ENCODE measurements at regions not wholly inside any gene's neighbourhood (a gene's known extent, or its start where the extent isn't known, plus 50 kb on each side); places are given as distances from the start of the nearest gene placed in this dataset.
"Not testable (repeated sequence)": the region's sequence is repeated elsewhere in the genome, so short reads cannot be mapped to it uniquely, and the experiment has no call there.

DNA sequence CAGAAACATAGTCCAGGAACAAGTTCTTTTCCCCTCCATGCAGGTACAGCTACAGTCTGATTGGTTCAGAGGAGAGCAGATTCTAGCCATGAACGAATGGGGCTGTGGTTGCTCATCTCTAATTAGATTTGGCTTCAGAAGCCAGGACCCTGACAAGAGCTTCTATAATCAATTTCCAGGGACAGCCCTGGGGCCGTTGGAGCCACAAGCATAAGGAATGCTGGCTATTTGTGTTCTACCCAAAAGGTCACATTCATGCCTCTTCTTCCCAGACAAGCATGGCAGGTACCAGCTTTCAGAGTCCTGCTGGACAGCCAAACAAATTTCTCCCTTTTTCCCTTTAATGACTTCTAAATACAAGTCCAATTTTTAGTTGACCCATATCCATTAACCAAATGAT, 215.5 kb upstream of the LRTM1 start:
- Histone ChIP-seq H3K9me3 (no peaks in the 10 kb centered on the region), H3K4me3 (no peak overlapping the region), H3K4me1 (no peaks in the 10 kb centered on the region), H3K27me3 (no peaks in the 10 kb centered on the region), H3K36me3 (no peaks in the 10 kb centered on the region), H3K27ac (no peak overlapping the region)
- in situ Hi-C loops (cut with MboI; ENCODE audit: low pct_ligation_motif_present in 1 of 4, low pct_unique_long_range_greater_than_20kb in 1 of 4, low sequenced_read_pairs in 3 of 4) = no loop called here
- WGBS, 2 donors (ENCODE audit: low coverage in 1 of 2) = 57% methylated on average over 2 of the region's 2 CpGs; no CpG with 5 or more reads in 1 of the 2 donors
- DNase-seq = no peak
- intact Hi-C loops (cut with DNase I; ENCODE audit: low total_unique reads) = no loop called here
- TF ChIP-seq, protein P1, sequence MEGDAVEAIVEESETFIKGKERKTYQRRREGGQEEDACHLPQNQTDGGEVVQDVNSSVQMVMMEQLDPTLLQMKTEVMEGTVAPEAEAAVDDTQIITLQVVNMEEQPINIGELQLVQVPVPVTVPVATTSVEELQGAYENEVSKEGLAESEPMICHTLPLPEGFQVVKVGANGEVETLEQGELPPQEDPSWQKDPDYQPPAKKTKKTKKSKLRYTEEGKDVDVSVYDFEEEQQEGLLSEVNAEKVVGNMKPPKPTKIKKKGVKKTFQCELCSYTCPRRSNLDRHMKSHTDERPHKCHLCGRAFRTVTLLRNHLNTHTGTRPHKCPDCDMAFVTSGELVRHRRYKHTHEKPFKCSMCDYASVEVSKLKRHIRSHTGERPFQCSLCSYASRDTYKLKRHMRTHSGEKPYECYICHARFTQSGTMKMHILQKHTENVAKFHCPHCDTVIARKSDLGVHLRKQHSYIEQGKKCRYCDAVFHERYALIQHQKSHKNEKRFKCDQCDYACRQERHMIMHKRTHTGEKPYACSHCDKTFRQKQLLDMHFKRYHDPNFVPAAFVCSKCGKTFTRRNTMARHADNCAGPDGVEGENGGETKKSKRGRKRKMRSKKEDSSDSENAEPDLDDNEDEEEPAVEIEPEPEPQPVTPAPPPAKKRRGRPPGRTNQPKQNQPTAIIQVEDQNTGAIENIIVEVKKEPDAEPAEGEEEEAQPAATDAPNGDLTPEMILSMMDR (IDR thresholded peaks at IDR 0.05) = no peak
- TF ChIP-seq POLR2A (IDR thresholded peaks at IDR 0.05) = no peak
- no peak for TF ChIP-seq EP300 (IDR thresholded peaks at IDR 0.05; ENCODE audit: low read depth)
- TF ChIP-seq POLR2AphosphoS5 (IDR thresholded peaks at IDR 0.05) = no peak

DNA sequence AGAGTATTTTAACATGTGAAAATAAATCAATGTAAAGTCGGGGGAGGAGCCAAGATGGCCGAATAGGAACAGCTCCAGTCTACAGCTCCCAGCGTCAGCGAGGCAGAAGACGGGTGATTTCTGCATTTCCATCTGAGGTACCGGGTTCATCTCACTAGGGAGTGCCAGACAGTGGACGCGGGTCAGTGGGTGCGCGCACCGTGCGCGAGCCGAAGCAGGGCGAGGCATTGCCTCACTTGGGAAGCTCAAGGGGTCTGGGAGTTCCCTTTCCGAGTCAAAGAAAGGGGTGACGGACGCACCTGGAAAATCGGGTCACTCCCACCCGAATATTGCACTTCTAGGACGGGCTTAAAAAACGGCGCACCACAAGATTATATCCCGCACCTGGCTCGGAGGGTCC, 208.4 kb upstream of the LRTM1 start:
- intact Hi-C loops (cut with DNase I; ENCODE audit: low total_unique reads); H3K27me3 ChIP-seq; DNase-seq; H3K36me3 ChIP-seq; H3K4me1 ChIP-seq; H3K27ac ChIP-seq; in situ Hi-C loops (cut with MboI; ENCODE audit: low pct_ligation_motif_present in 1 of 4, low pct_unique_long_range_greater_than_20kb in 1 of 4, low sequenced_read_pairs in 3 of 4); H3K9me3 ChIP-seq; H3K4me3 ChIP-seq: not testable (repeated sequence)
- 91 to 94% methylated on average over 22 to 25 of the region's 25 CpGs for WGBS, 2 donors (ENCODE audit: low coverage in 1 of 2)

DNA sequence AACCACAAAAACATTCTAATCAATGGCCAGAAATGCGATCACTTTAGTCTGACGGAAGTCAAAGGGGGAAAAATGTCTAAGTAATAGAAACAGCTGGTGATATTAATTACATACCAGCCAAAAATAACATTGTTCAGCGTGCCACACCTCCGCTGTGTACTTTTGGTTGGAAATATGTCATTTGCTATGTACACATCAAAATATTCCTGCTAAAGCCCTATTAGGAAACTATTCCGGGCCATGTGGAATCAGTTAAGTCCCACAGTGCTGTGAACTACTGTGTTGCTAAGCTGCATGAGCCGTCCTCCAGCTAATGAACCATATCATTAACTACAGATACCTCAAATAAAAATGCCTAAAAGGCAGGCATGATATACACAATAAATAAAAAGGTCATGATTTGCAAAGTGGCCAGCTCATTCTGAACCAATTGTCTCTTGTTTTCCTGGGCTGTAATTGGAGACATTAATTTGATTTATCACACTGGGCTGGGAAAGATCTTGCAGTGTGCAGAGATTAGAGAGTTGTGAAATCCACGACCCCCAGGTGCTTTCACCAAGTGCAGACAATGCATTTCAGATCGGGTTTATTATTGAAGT, 200.5 kb upstream of the LRTM1 start:
- DNase-seq = no peak
- Histone ChIP-seq H3K36me3 (no peaks in the 10 kb centered on the region), H3K27ac (no peak overlapping the region), H3K4me3 (no peak overlapping the region), H3K27me3 (no peaks in the 10 kb centered on the region), H3K4me1 (no peaks in the 10 kb centered on the region), H3K9me3 (no peaks in the 10 kb centered on the region)
- 47 to 51% methylated on average over 7 to 8 of the region's 8 CpGs for WGBS, 2 donors (ENCODE audit: low coverage in 1 of 2)
- in situ Hi-C loops (cut with MboI; ENCODE audit: low pct_ligation_motif_present in 1 of 4, low pct_unique_long_range_greater_than_20kb in 1 of 4, low sequenced_read_pairs in 3 of 4) (no loop called here), intact Hi-C loops (cut with DNase I; ENCODE audit: low total_unique reads) (loop anchor here (5.0 kb wide), 1 partner anchor 1351 kb away; no protein-coding TSS in a partner anchor)
- TF ChIP-seq POLR2A (IDR thresholded peaks at IDR 0.05) (no peak), EP300 (IDR thresholded peaks at IDR 0.05; ENCODE audit: low read depth) (no peak), POLR2AphosphoS5 (IDR thresholded peaks at IDR 0.05) (no peak)
- TF ChIP-seq, protein P1 (IDR thresholded peaks at IDR 0.05) = no peak

- no peaks in the 10 kb centered on the region for H3K27me3 ChIP-seq
- H3K36me3 ChIP-seq = no peaks in the 10 kb centered on the region
- no peaks in the 10 kb centered on the region for H3K4me1 ChIP-seq
- no peak overlapping the region for H3K4me3 ChIP-seq
- TF ChIP-seq POLR2AphosphoS5 (IDR thresholded peaks at IDR 0.05) (no peak), EP300 (IDR thresholded peaks at IDR 0.05; ENCODE audit: low read depth) (no peak)
- 46 to 57% methylated on average over 4 of the region's 4 CpGs for WGBS, 2 donors (ENCODE audit: low coverage in 1 of 2)
- no peak for DNase-seq
- H3K27ac ChIP-seq = no peak overlapping the region
- H3K9me3 ChIP-seq = no peaks in the 10 kb centered on the region
- in situ Hi-C loops (cut with MboI; ENCODE audit: low pct_ligation_motif_present in 1 of 4, low pct_unique_long_range_greater_than_20kb in 1 of 4, low sequenced_read_pairs in 3 of 4) (no loop called here), intact Hi-C loops (cut with DNase I; ENCODE audit: low total_unique reads) (loop anchor here (5.0 kb wide), 1 partner anchor 1350 kb away; no protein-coding TSS in a partner anchor)
Measured at GRCh38 chr3:55127565-55127964, 199.7 kb upstream of the LRTM1 start.

- Histone ChIP-seq H3K36me3 (no peaks in the 10 kb centered on the region), H3K4me3 (no peak overlapping the region), H3K9me3 (no peaks in the 10 kb centered on the region), H3K27ac (no peak overlapping the region), H3K27me3 (no peaks in the 10 kb centered on the region), H3K4me1 (no peaks in the 10 kb centered on the region)
- no peak for DNase-seq
- TF ChIP-seq, protein P1 (IDR thresholded peaks at IDR 0.05) = no peak
- TF ChIP-seq POLR2AphosphoS5 (IDR thresholded peaks at IDR 0.05) (no peak), POLR2A (IDR thresholded peaks at IDR 0.05) (no peak), EP300 (IDR thresholded peaks at IDR 0.05; ENCODE audit: low read depth) (no peak)
- in situ Hi-C loops (cut with MboI; ENCODE audit: low pct_ligation_motif_present in 1 of 4, low pct_unique_long_range_greater_than_20kb in 1 of 4, low sequenced_read_pairs in 3 of 4) = no loop called here
- 69 to 79% methylated on average over 4 of the region's 4 CpGs for WGBS, 2 donors (ENCODE audit: low coverage in 1 of 2)
- intact Hi-C loops (cut with DNase I; ENCODE audit: low total_unique reads) = no loop called here
Measured at GRCh38 chr3:55124371-55124770, 196.5 kb upstream of the LRTM1 start.
